SIG-M5 (cell line): ENCODE measurements at regions not wholly inside any gene's neighbourhood (a gene's known extent, or its start where the extent isn't known, plus 50 kb on each side); places are given as distances from the start of the nearest gene placed in this dataset.

Source experiments
- DNase-seq: peaks from one replicate; lab custom pipeline; 2025; lab: John Stamatoyannopoulos, UW

DNA sequence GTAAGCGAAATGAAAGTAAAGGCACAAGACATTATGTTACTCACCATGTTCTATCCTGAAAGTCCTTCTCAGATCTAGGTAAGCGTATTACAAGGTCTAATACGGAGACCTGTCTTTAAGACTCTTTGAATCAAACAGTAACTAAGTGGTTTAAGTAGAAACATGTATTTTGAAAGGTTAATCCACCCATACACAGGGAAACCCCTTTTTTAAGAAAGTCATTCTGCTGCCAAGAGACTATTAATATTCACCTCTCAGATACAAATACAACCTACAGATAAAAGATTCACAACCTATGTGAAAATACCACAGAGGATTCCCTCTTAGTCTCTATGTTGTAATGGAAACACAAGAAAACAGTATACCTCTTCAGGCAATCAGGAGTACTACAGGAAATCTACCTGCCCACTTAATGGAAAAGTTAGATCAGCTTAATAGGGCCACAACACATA lies 63.2 kb upstream of the TNIP3 start:
- DNase-seq, result no peak

DNA sequence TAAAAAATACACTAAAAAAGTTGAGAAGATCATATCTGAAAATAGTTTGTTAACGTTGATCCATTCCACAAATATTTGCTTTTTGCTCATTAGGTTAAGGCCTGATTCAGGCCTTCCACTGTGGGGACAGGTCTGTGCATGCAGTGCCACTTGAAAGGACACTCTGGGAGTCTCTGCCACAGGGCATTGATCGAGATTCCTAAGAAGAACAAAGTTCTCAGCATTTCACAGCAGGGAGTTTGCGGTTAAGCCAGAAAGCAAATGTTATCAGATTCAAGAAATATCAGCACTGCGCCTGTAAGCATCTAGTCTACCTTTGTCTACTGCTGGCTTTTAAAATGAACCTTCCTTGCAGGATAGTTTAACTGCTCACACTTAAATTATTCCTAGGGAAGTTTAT lies 62.2 kb upstream of the TNIP3 start:
- no peak for DNase-seq

DNA sequence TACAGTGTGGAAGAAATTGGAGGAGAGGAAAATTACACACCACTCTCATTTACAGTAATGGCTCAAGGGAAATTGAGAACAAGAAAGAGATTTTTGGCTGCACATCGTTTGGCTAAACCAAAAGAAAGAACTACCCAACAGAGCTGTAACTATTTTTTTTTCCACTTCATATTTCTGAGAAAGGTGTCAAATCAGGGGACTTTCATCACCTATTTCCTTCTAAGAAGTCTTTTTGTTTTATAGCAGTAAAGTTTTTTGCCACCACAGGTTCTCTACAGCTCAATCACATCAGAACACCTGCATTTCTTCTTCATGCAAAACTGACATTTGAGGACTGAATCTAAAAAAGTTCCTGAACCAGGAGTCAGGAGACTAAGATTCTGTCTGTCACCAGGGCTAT lies 57.5 kb upstream of the TNIP3 start:
- no peak for DNase-seq

DNA sequence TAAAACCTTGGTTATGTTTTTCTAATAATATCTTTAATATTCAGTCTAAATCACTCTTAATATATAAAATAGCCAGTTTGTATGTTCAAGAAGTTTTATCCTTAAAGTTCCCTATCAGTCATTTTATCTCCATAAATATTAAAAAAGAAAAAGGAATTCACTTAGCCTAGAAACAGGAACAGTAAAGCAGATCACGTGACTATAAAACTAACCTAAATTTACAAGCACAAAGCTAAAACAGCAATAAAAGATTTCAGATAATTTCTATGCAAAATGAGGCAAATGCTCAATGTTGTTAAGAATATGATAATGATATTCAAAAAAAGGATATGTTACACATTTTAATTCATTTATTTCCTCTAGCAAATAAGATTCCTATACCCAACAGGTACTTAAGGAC lies 57.1 kb upstream of the TNIP3 start:
- no peak for DNase-seq

DNA sequence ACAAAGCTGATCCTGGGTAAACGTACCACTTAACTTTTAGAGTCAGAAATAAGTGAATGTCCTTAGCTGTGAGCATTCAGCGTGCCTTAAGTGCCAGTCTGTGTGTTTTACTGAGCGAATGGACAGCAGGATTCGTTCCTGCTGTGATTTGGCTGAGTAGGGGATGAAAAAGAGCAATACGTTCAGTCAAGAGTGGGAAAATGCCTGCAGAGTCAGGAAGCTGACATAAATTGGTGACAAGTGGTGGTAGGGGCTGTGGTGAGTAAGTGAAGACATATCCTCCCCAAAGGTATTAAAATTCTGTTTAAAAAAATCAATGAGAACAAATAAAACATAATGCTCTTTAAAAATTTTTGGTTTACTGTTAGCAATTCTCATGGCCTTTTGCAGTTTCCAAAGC lies 56.6 kb upstream of the TNIP3 start:
- DNase-seq, result no peak

DNA sequence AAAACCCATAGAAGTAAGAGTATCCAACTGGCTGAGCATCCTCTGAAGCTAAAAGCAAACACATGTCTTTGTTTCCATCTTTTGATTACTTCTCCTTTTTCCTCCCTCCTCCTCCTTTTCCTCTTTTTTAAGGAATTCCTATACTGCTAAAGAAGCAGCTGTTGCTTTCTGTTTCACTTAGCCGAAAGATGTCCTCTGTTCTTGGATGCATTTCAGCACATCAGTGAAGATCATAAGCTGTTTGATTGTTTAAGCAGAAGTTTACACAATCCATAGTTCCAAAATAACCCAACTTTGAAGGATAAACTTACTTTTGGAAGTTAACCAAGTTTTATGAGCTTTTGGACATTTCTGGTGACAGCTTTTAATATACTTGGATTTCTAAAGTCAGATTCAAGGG lies 55.1 kb upstream of the TNIP3 start:
- no peak for DNase-seq

DNA sequence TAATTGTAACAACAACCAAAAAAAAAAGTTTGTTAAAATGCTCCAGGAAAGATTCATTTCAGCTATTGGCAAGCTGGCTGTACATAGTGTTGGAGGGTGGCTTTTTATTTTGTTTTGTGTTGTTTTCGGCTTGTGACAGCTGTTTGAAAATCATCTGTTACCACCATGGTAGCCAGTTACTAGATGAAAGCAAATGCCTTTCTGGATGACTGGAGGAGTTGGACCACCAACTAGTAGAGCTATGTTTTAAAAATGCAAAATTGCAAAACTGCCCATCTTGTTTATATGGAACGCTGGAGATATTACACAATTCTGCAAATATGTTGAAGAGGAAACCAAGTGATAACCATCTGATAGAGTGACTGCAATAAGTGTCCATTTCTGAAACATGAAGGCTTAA lies 53.2 kb upstream of the TNIP3 start:
- no peak for DNase-seq

DNA sequence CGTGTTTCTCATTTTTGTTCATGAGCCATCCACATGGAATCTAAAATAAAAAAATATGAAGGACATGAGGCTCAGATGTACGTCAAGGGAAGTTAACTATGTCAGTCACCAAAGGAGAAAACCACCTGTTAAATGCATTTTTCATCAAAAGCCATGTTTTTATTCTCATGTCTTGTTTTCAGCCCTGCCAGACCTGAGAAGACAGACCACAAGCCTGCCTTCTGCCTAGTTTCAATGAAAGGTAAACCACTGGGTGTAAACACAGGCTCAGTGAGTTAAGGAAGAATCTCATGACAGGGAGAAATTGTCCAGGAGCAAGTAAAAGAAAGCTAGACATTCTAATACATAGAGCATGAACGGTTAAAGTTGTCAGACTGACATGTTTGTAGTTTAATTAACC lies 52.3 kb upstream of the TNIP3 start:
- no peak for DNase-seq

DNA sequence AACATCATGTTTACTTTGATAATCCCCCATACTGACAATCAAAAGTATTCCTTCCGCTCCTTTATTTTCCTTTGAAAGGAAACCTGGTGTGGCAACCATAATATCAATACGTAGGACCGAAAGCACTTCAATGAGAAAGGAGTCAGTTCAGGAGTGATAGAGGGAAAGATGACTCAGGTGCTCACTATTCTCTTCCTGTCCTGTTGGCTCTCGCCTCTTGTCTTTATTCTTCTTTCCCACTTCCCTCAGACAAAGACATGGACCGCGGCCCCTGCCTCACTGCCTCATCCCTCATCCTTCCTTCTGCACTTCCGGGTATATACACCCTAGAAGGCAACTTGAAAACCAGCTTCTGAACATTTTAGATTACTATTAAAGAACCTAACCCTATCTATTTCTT lies 49.8 kb upstream of the TNIP3 start:
- DNase-seq, result no peak
